GM18873 (cell line): ENCODE measurements at regions not wholly inside any gene's neighbourhood (a gene's known extent, or its start where the extent isn't known, plus 50 kb on each side); places are given as distances from the start of the nearest gene placed in this dataset.

Experiments
- ATAC-seq: cut with Tn5 transposase; IDR thresholded peaks from one replicate; pipeline ENCODE4 v1.9.1; 2021; ENCODE audit warnings: mild to moderate bottlenecking, moderate library complexity, moderate number of reproducible peaks; ENCODE audit not compliant: unreplicated experiment, low FRiP score

GRCh38 chr7:46534664-46535588, 613.9 kb upstream of the IGFBP3 start:
- ATAC-seq = no peak

DNA sequence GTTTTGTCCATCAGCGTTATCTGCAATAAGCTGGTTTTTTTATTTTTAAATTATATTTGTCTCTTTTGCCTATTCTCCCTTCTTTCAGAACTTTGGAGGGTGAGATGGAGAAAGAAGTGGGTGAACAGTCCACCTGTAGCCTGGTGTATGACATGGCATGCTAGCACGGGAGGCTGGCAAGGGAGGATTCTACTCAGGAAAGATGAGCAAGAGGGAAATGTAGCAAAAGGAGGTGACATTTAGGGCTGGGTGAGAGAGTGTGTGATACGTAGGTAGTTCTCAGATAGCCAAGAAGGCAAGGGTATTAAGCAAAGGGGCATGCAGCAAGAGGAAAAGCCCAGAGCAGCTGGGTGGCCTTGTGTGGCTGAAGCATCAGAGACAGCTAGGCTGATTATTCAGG, 612.9 kb upstream of the IGFBP3 start:
- ATAC-seq = no peak

DNA sequence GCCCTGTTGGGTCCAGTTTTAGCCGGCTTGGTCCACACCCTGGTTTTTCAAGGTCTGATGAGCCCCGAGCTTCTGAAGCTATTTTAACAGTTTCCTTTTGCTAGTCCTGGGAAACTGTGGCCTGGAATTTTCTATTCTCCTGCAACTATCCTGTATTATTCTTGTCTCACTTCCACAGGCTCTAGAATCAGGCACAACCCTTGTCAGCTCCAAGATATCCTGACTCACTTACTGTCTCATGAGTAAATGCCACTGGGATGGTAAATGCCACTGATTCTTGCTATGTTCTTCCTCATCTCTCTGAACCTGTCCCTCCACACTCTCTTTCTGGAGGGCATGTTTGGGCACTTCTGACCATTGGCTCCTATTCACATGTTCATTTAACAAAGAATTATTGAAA, 611.5 kb upstream of the IGFBP3 start:
- no peak for ATAC-seq

DNA sequence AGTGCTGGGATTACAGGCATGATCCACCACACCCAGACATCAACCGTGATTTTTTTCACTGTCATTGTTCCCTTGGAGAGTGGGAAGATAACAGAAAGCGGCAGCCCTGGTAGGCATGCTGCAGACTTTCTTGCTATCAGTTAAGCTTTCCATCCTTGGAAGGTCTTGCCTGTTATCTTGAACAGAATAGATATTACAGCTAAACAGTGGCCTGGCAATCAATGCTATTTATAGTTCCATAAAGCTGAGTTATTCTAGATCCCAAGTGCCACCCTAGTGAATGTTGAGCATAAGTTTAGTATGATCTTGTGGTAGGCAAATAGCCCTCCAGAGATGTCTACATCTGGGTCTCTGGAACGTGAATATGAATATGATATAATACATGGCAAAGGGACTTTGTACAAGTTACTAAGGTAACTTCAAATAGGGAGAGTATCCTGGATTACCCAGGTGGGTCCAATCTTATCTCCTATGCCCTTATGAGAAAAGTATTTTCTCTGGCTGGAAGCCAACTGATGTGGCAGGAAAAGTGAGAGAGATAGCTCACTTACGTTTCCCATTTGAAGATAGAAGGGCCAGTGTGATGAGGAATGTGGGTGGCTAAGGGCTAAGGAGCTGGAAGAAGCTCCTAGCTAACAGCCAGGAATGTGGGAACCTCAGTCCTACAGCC, 609.1 kb upstream of the IGFBP3 start:
- ATAC-seq = no peak

- ATAC-seq = no peak
These were observed 606.3 kb upstream of the IGFBP3 start for GRCh38 chr7:46527360-46527759.

DNA sequence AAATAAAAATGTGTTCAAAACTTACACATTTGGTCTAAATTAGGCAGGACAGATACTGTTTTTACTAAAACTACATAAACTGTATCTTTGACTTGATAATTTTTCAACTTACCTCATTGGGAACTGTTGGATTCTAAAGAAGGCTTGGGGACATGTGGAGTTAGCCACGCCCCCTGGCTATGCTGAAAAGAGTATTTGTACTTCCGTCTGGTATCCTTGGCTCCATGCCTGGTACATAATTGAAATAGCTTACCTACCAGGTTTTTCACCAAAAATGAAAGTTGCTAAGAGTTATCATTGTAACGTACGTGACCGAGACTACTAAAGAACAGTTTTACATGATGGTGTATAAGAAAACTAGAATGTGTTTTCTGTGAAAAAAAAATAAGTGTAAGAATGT, 604.8 kb upstream of the IGFBP3 start:
- no peak for ATAC-seq

DNA sequence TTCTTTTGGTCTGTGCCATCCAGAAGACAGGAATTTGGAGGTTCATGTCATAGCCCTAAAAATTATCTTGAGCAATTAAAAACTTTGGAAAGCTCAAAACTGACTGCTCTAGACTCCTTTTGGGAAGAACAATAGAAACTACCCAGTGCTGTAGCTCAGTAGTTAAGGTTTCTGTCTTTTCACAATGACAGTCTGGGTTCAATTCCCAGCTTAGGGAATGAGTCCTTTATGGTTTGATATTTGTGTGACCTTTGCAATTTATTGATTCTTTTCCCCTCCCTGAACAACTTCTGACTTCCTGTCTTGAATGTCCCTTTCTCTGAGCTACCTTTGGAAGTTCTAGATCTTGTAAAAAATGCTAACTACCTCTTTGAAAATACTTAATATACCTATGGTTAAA, 603.3 kb upstream of the IGFBP3 start:
- no peak for ATAC-seq

- no peak for ATAC-seq
These were observed 601.4 kb upstream of the IGFBP3 start for GRCh38 chr7:46522354-46522906.

GRCh38 chr7:46518713-46519112, 597.6 kb upstream of the IGFBP3 start:
- ATAC-seq = no peak

- no peak for ATAC-seq
These were observed 594.9 kb upstream of the IGFBP3 start for GRCh38 chr7:46515844-46516590.

GRCh38 chr7:46513447-46513848, 592.4 kb upstream of the IGFBP3 start:
- ATAC-seq = no peak

- no peak for ATAC-seq
These were observed 591.9 kb upstream of the IGFBP3 start for GRCh38 chr7:46512891-46513413.

- ATAC-seq = no peak
These were observed 590.6 kb upstream of the IGFBP3 start for GRCh38 chr7:46511442-46512215.

- no peak for ATAC-seq
These were observed 587.5 kb upstream of the IGFBP3 start for GRCh38 chr7:46508583-46508982.

GRCh38 chr7:46507560-46507959, 586.5 kb upstream of the IGFBP3 start:
- ATAC-seq = no peak

DNA sequence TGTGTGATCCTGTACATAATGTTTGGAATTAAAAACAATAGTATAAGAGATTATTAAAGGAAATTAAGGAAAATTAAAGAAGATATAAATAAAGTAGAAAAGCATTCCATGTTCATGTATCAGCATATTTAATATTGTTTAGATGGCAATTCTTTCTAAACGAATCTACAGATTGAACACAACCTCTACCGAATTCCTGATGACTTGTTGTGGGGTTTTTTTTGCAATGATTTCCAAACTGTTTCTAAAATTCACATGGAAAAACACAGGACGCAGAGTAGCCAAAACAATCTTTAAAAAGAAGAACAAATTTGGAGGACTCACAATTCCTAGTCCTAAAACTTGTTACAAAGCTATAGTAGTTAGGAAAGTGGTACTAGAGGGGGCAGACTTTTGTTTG, 573.4 kb upstream of the IGFBP3 start:
- ATAC-seq = no peak

- ATAC-seq = no peak
These were observed 573.0 kb upstream of the IGFBP3 start for GRCh38 chr7:46494028-46494427.

GRCh38 chr7:46493196-46493595, 572.1 kb upstream of the IGFBP3 start:
- ATAC-seq = no peak

- no peak for ATAC-seq
These were observed 571.4 kb upstream of the IGFBP3 start for GRCh38 chr7:46492466-46492865.

DNA sequence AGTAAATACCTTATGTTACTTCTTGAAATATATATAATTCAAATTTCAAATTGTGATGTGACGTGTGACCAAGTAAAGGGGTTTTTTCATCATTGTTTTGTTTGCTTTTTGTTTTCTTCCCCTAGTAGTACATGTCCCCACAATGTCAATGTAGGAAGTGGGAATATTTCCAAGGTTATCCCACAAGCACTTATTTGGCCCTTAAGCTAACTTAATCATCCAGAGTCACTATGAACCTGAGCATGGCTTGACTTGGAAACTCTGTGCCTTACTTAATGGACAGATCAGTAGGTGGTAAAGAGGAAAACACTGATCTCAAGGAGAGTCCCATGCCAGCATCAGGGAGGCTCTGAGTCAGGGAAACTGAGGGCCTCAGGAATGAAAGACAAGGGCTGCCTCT, 569.3 kb upstream of the IGFBP3 start:
- ATAC-seq = no peak
